Right lobe of liver (tissue), 6 donors: ENCODE measurements at regions not wholly inside any gene's neighbourhood (a gene's known extent, or its start where the extent isn't known, plus 50 kb on each side); places are given as distances from the start of the nearest gene placed in this dataset.

ENCODE experiments used
- ATAC-seq, 4 donors: fragments of 200-7000 bp; cut with Tn5 transposase; one replicate each; pipeline ENCODE4 v1.9.1; 2020; ENCODE audit warnings: mild to moderate bottlenecking in 4 of 4, moderate library complexity in 4 of 4
- DNase-seq, 3 donors: peaks; one replicate each; pipeline ENCODE4 v3.0.0-alpha.2; 2020
- H3K27ac ChIP-seq, 3 donors: fragments of 200-600 bp; one replicate each; pipeline ENCODE4 v1.8.0; 2022
- H3K27me3 ChIP-seq, 2 donors: fragments of 200-600 bp; one replicate each; pipeline ENCODE4 v1.8.0; 2022
- H3K36me3 ChIP-seq, 4 donors: fragments of 200-600 bp; sonication (generic) in 1 of 4; one replicate each; pipeline versions ENCODE4 v1.5.1 to v1.8.0; 2017 to 2022; ENCODE audit warnings: control low read depth in 1 of 4
- H3K4me1 ChIP-seq, 4 donors: fragments of 200-600 bp; sonication (generic) in 1 of 4; one replicate each; pipeline versions ENCODE4 v1.5.1 to v1.8.0; 2017 to 2022; ENCODE audit warnings: control low read depth in 1 of 4
- H3K4me3 ChIP-seq, 3 donors: fragments of 200-600 bp; one replicate each; pipeline ENCODE4 v1.8.0; 2022
- H3K9me3 ChIP-seq, 4 donors: fragments of 200-600 bp; sonication (generic) in 1 of 4; one replicate each; pipeline versions ENCODE4 v1.5.1 to v1.8.0; 2017 to 2022; ENCODE audit warnings: control low read depth in 1 of 4
- CTCF ChIP-seq, 4 donors: fragments of 200-600 bp in 3 of 4; fragments of 450-650 bp in 1 of 4; IDR thresholded peaks; one replicate each; pipeline versions ENCODE4 v1.5.1 to v1.8.0; 2016 to 2022; ENCODE audit warnings: antibody characterized with exemption in 4 of 4, mild to moderate bottlenecking in 2 of 4
- POLR2A ChIP-seq: fragments of 450-650 bp; IDR thresholded peaks from one replicate; pipeline ENCODE4 v1.6.1; 2017; ENCODE audit warnings: antibody characterized with exemption, mild to moderate bottlenecking
- WGBS: methylation state at CpG from one replicate; pipeline ENCODE4 v1.1.6; 2018; ENCODE audit warnings: low coverage, low lambda C conversion rate; ENCODE audit not compliant: insufficient coverage; ENCODE audit errors: missing lambda C conversion rate; 5-methylcytosine and 5-hydroxymethylcytosine counted together
- intact Hi-C, 2 donors: fragments of 100-400 bp; cut with DNase I; formaldehyde crosslinking; loops; one replicate each; pipeline versions ENCODE4 v1.11.2 to v1.14.1; 2022
- donor health status: DM: no; HTN: yes; CAD: no.
- donor health status: DM: no; HTN: no; CAD: no.
- donor health status: DM: no; HTN: no; CAD: no.
- donor health status: DM: no; HTN: yes; CAD: no.
- donor health status: DM: no; HTN: yes; CAD: no.

GRCh38 chr12:90836689-90837088 is 118.3 kb downstream of the CCER1 start:
- H3K9me3 ChIP-seq = no peaks in the 10 kb centered on the region
- 14% methylated on average over 6 of the region's 6 CpGs for WGBS
- intact Hi-C loops = no loop called here
- TF ChIP-seq POLR2A (no peak), CTCF (IDR thresholded peaks at IDR 0.05) (no peak)
- H3K36me3 ChIP-seq = no peaks in the 10 kb centered on the region
- no peak overlapping the region for H3K4me3 ChIP-seq
- DNase-seq (no peak), ATAC-seq (peak; percentile 94 to 98 (median 97))
- no peak overlapping the region for H3K27ac ChIP-seq
- peaks cover 0 to 9% (median 0%) of the 10 kb centered on the region in 4 donors for H3K4me1 ChIP-seq
- no peaks in the 10 kb centered on the region for H3K27me3 ChIP-seq

- Histone ChIP-seq H3K4me3 (no peak overlapping the region), H3K36me3 (no peaks in the 10 kb centered on the region), H3K9me3 (no peaks in the 10 kb centered on the region), H3K4me1 (peaks cover 0 to 9% (median 3%) of the 10 kb centered on the region in 4 donors), H3K27me3 (no peaks in the 10 kb centered on the region), H3K27ac (no peak overlapping the region)
- ATAC-seq = no peak
- 32% methylated on average over 2 of the region's 2 CpGs for WGBS
- intact Hi-C loops = no loop called here
- no peak for TF ChIP-seq POLR2A
- TF ChIP-seq CTCF (IDR thresholded peaks at IDR 0.05) = no peak
- no peak for DNase-seq
Measured at GRCh38 chr12:90833228-90833627, 121.7 kb downstream of the CCER1 start.

GRCh38 chr12:90832427-90832826 is 122.5 kb downstream of the CCER1 start:
- Histone ChIP-seq H3K4me1 (peaks cover 0 to 9% (median 3%) of the 10 kb centered on the region in 4 donors), H3K4me3 (no peak overlapping the region), H3K36me3 (no peaks in the 10 kb centered on the region), H3K27ac (no peak overlapping the region), H3K9me3 (no peaks in the 10 kb centered on the region), H3K27me3 (no peaks in the 10 kb centered on the region)
- DNase-seq (no peak), ATAC-seq (no peak)
- intact Hi-C loops = no loop called here
- no peak for TF ChIP-seq CTCF (IDR thresholded peaks at IDR 0.05)
- no peak for TF ChIP-seq POLR2A
- WGBS = 88% methylated on average over 3 of the region's 3 CpGs

GRCh38 chr12:90831712-90832111 is 123.3 kb downstream of the CCER1 start:
- DNase-seq = no peak
- TF ChIP-seq POLR2A (no peak), CTCF (IDR thresholded peaks at IDR 0.05) (no peak)
- intact Hi-C loops = no loop called here

GRCh38 chr12:90829044-90829443 is 125.9 kb downstream of the CCER1 start:
- WGBS = 52% methylated on average over 1 of the region's 1 CpG
- DNase-seq (no peak), ATAC-seq (peak in 3 of 4 donors; percentile 32 to 45 (median 33))
- Histone ChIP-seq H3K27ac (no peak overlapping the region), H3K36me3 (no peaks in the 10 kb centered on the region), H3K4me3 (no peak overlapping the region), H3K9me3 (no peaks in the 10 kb centered on the region), H3K4me1 (peaks cover 0 to 6% (median 0%) of the 10 kb centered on the region in 4 donors), H3K27me3 (no peaks in the 10 kb centered on the region)
- TF ChIP-seq POLR2A = no peak
- TF ChIP-seq CTCF (IDR thresholded peaks at IDR 0.05) = no peak
- intact Hi-C loops = no loop called here

More at GRCh38 chr12:90831712-90832111, 123.3 kb downstream of the CCER1 start:
- peaks cover 0 to 7% (median 3%) of the 10 kb centered on the region in 4 donors for H3K4me1 ChIP-seq
- H3K27ac ChIP-seq = no peak overlapping the region
- no peaks in the 10 kb centered on the region for H3K9me3 ChIP-seq
- no peaks in the 10 kb centered on the region for H3K36me3 ChIP-seq
- no peaks in the 10 kb centered on the region for H3K27me3 ChIP-seq
- no peak overlapping the region for H3K4me3 ChIP-seq
- WGBS = 87% methylated on average over 1 of the region's 1 CpG
- ATAC-seq = no peak
